ENCODE measurements at regions not wholly inside any gene's neighbourhood (a gene's known extent, or its start where the extent isn't known, plus 50 kb on each side); places are given as distances from the start of the nearest gene placed in this dataset.

- TF ChIP-seq EGR1 (IDR thresholded peaks at IDR 0.05; ENCODE audit: low read depth in 2 of 2) (no peak), FOXA2 (IDR thresholded peaks at IDR 0.05) (no peak)
Measured at GRCh38 chr16:48895142-48895541, 285.2 kb upstream of the N4BP1 start (continued).

GRCh38 chr16:48892893-48893292 is 282.9 kb upstream of the N4BP1 start:
- WGBS = 88% methylated on average over 2 of the region's 2 CpGs
- no peaks in the 10 kb centered on the region for H3K4me1 ChIP-seq (ENCODE audit: control insufficient read depth in 4 of 4, insufficient read depth in 4 of 4, low read length in 3 of 4)
- H3K36me3 ChIP-seq (ENCODE audit: control insufficient read depth in 4 of 4, insufficient read depth in 3 of 4, low read depth in 1 of 4, low read length in 3 of 4) = no peaks in the 10 kb centered on the region
- H3K9ac ChIP-seq (ENCODE audit: low read depth in 1 of 2, low read length in 2 of 2) = no peak overlapping the region
- no peak for DNase-seq (ENCODE audit: low spot score)
- peaks cover 0 to 3% (median 0%) of the 10 kb centered on the region in 4 donors for H3K27me3 ChIP-seq (ENCODE audit: control insufficient read depth in 4 of 4, insufficient read depth in 4 of 4, low read length in 3 of 4)
- H3K9me3 ChIP-seq (ENCODE audit: control insufficient read depth in 4 of 4, low read length in 3 of 4) = no peaks in the 10 kb centered on the region
- H3K27ac ChIP-seq (ENCODE audit: low read depth in 1 of 2, low read length in 2 of 2) = no peak overlapping the region
- no peak overlapping the region for H3K4me3 ChIP-seq (ENCODE audit: low read depth in 1 of 3, low read length in 3 of 3)
- TF ChIP-seq HNF4A (conservative IDR thresholded peaks at IDR 0.05) (no peak), NR2F2 (IDR thresholded peaks at IDR 0.05) (no peak), HNF4G (IDR thresholded peaks at IDR 0.05) (no peak), ZBTB33 (IDR thresholded peaks at IDR 0.05) (no peak), RAD21 (IDR thresholded peaks at IDR 0.05) (no peak), MAX (IDR thresholded peaks at IDR 0.05) (no peak), TAF1 (conservative IDR thresholded peaks at IDR 0.05) (no peak), GABPA (IDR thresholded peaks at IDR 0.05 in 1 of 2, conservative IDR thresholded peaks at IDR 0.05 in 1 of 2) (no peak), REST (IDR thresholded peaks at IDR 0.05) (no peak), YY1 (IDR thresholded peaks at IDR 0.05) (no peak), EGR1 (IDR thresholded peaks at IDR 0.05; ENCODE audit: low read depth in 2 of 2) (no peak), RXRA (IDR thresholded peaks at IDR 0.05) (no peak), SP1 (IDR thresholded peaks at IDR 0.05) (no peak), JUND (IDR thresholded peaks at IDR 0.05) (no peak), FOXA1 (IDR thresholded peaks at IDR 0.05) (no peak), FOXA2 (IDR thresholded peaks at IDR 0.05) (no peak), ATF3 (IDR thresholded peaks at IDR 0.05) (no peak), CTCF (IDR thresholded peaks at IDR 0.05; ENCODE audit: low read depth, low read length, missing input control) (no peak)
